ENCODE measurements at regions not wholly inside any gene's neighbourhood (a gene's known extent, or its start where the extent isn't known, plus 50 kb on each side); places are given as distances from the start of the nearest gene placed in this dataset.

DNA sequence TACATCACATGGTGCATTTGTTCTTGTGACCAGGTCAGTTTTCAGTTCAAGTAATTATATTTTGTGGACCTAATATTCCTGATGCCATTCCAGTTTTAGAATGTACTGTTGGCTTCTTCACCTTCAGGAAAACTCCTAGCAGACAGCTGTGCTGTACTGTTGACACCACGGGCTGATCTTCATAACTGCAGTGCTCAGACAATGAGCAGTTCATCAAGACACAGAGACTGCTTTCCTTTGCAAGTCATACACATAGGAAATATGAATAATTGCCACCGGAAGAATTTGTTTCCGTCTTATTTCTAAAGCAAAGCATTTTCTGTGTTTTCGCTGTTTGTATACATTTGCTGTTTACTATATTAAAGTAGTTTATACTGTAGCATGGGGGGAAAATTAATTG is 89.8 kb downstream of the C6orf118 start:
- H3K27me3 Mint-ChIP-seq, result no peaks in the 10 kb centered on the region
- Histone ChIP-seq H3K27ac (ENCODE audit: low read length) (no peak overlapping the region), H3K4me1 (ENCODE audit: control insufficient read depth in 1 of 2, extremely low read depth in 1 of 2, insufficient read depth in 2 of 2, low read length in 2 of 2) (no peaks in the 10 kb centered on the region), H3K27me3 (replicated peaks in 1 of 2; ENCODE audit: control insufficient read depth in 2 of 2, extremely low read depth in 1 of 2, insufficient read depth in 2 of 2, low read length in 1 of 2) (no peaks in the 10 kb centered on the region), H3K4me3 (ENCODE audit: control insufficient read depth in 1 of 2, extremely low read depth in 1 of 2, low read length in 1 of 2) (no peak overlapping the region), H3K9me3 (no peaks in the 10 kb centered on the region), H3K36me3 (ENCODE audit: control insufficient read depth in 2 of 2, extremely low read depth in 1 of 2, insufficient read depth in 1 of 2, low read length in 1 of 2) (no peaks in the 10 kb centered on the region)
- H3K27ac Mint-ChIP-seq, result no peak overlapping the region
- CTCF ChIA-PET, result no interaction called here
- H3K4me3 Mint-ChIP-seq, result no peak overlapping the region
- H3K9me3 Mint-ChIP-seq, result peaks cover 3 to 16% (median 6%) of the 10 kb centered on the region in 3 donors
- no peaks in the 10 kb centered on the region for H3K4me1 Mint-ChIP-seq
- WGBS (ENCODE audit: insufficient coverage), result no CpG with 5 or more reads among the region's 4 CpGs
- no peaks in the 10 kb centered on the region for H3K36me3 Mint-ChIP-seq
- POLR2A ChIA-PET, result no interaction called here
- no peak for DNase-seq
- ATAC-seq (replicated peaks in 1 of 4), result no peak

- ATAC-seq (replicated peaks in 1 of 4), result no peak
- Mint-ChIP-seq H3K4me3 (no peak overlapping the region), H3K9me3 (peaks cover 3 to 16% (median 6%) of the 10 kb centered on the region in 3 donors), H3K36me3 (no peaks in the 10 kb centered on the region), H3K27ac (no peak overlapping the region), H3K4me1 (no peaks in the 10 kb centered on the region), H3K27me3 (no peaks in the 10 kb centered on the region)
- H3K9me3 ChIP-seq, result no peaks in the 10 kb centered on the region
- no peaks in the 10 kb centered on the region for H3K4me1 ChIP-seq (ENCODE audit: control insufficient read depth in 1 of 2, extremely low read depth in 1 of 2, insufficient read depth in 2 of 2, low read length in 2 of 2)
- H3K36me3 ChIP-seq (ENCODE audit: control insufficient read depth in 2 of 2, extremely low read depth in 1 of 2, insufficient read depth in 1 of 2, low read length in 1 of 2), result no peaks in the 10 kb centered on the region
- no peaks in the 10 kb centered on the region for H3K27me3 ChIP-seq (replicated peaks in 1 of 2; ENCODE audit: control insufficient read depth in 2 of 2, extremely low read depth in 1 of 2, insufficient read depth in 2 of 2, low read length in 1 of 2)
- H3K4me3 ChIP-seq (ENCODE audit: control insufficient read depth in 1 of 2, extremely low read depth in 1 of 2, low read length in 1 of 2), result no peak overlapping the region
- no peak overlapping the region for H3K27ac ChIP-seq (ENCODE audit: low read length)
- no peak for DNase-seq
- ChIA-PET CTCF (no interaction called here), POLR2A (no interaction called here)
- 80% methylated on average over 1 of the region's 3 CpGs for WGBS (ENCODE audit: insufficient coverage)
Observed at GRCh38 chr6:165218829-165219228, 90.6 kb downstream of the C6orf118 start.

- POLR2A ChIA-PET, result no interaction called here
- 88% methylated on average over 1 of the region's 2 CpGs for WGBS (ENCODE audit: insufficient coverage)
- CTCF ChIA-PET, result no interaction called here
- H3K4me3 Mint-ChIP-seq, result no peak overlapping the region
- no peaks in the 10 kb centered on the region for H3K36me3 Mint-ChIP-seq
- no peak for ATAC-seq (replicated peaks in 1 of 4)
- no peaks in the 10 kb centered on the region for H3K4me1 Mint-ChIP-seq
- Histone ChIP-seq H3K27me3 (replicated peaks in 1 of 2; ENCODE audit: control insufficient read depth in 2 of 2, extremely low read depth in 1 of 2, insufficient read depth in 2 of 2, low read length in 1 of 2) (no peaks in the 10 kb centered on the region), H3K27ac (ENCODE audit: low read length) (no peak overlapping the region), H3K9me3 (no peaks in the 10 kb centered on the region), H3K4me3 (ENCODE audit: control insufficient read depth in 1 of 2, extremely low read depth in 1 of 2, low read length in 1 of 2) (no peak overlapping the region), H3K4me1 (ENCODE audit: control insufficient read depth in 1 of 2, extremely low read depth in 1 of 2, insufficient read depth in 2 of 2, low read length in 2 of 2) (no peaks in the 10 kb centered on the region), H3K36me3 (ENCODE audit: control insufficient read depth in 2 of 2, extremely low read depth in 1 of 2, insufficient read depth in 1 of 2, low read length in 1 of 2) (no peaks in the 10 kb centered on the region)
- H3K27ac Mint-ChIP-seq, result no peak overlapping the region
- no peaks in the 10 kb centered on the region for H3K27me3 Mint-ChIP-seq
- H3K9me3 Mint-ChIP-seq, result peaks cover under 1 to 10% (median 2%) of the 10 kb centered on the region in 3 donors
- no peak for DNase-seq
Observed at GRCh38 chr6:165206798-165207197, 102.6 kb downstream of the C6orf118 start.

- ChIA-PET CTCF (no interaction called here), POLR2A (no interaction called here)
- ATAC-seq (replicated peaks in 1 of 4), result no peak
- H3K27ac Mint-ChIP-seq, result no peak overlapping the region
- H3K27me3 ChIP-seq (replicated peaks in 1 of 2; ENCODE audit: control insufficient read depth in 2 of 2, extremely low read depth in 1 of 2, insufficient read depth in 2 of 2, low read length in 1 of 2), result no peaks in the 10 kb centered on the region
- no peak overlapping the region for H3K27ac ChIP-seq (ENCODE audit: low read length)
- no peaks in the 10 kb centered on the region for H3K4me1 ChIP-seq (ENCODE audit: control insufficient read depth in 1 of 2, extremely low read depth in 1 of 2, insufficient read depth in 2 of 2, low read length in 2 of 2)
- H3K4me1 Mint-ChIP-seq, result no peaks in the 10 kb centered on the region
- H3K4me3 ChIP-seq (ENCODE audit: control insufficient read depth in 1 of 2, extremely low read depth in 1 of 2, low read length in 1 of 2), result no peak overlapping the region
- no peaks in the 10 kb centered on the region for H3K27me3 Mint-ChIP-seq
- peaks cover 0 to 12% (median 2%) of the 10 kb centered on the region in 3 donors for H3K9me3 Mint-ChIP-seq
- DNase-seq, result no peak
- H3K36me3 ChIP-seq (ENCODE audit: control insufficient read depth in 2 of 2, extremely low read depth in 1 of 2, insufficient read depth in 1 of 2, low read length in 1 of 2), result no peaks in the 10 kb centered on the region
- no peak overlapping the region for H3K4me3 Mint-ChIP-seq
- H3K36me3 Mint-ChIP-seq, result no peaks in the 10 kb centered on the region
- no peaks in the 10 kb centered on the region for H3K9me3 ChIP-seq
- WGBS (ENCODE audit: insufficient coverage), result 92% methylated on average over 2 of the region's 2 CpGs
Observed at GRCh38 chr6:165205632-165206031, 103.8 kb downstream of the C6orf118 start.

DNA sequence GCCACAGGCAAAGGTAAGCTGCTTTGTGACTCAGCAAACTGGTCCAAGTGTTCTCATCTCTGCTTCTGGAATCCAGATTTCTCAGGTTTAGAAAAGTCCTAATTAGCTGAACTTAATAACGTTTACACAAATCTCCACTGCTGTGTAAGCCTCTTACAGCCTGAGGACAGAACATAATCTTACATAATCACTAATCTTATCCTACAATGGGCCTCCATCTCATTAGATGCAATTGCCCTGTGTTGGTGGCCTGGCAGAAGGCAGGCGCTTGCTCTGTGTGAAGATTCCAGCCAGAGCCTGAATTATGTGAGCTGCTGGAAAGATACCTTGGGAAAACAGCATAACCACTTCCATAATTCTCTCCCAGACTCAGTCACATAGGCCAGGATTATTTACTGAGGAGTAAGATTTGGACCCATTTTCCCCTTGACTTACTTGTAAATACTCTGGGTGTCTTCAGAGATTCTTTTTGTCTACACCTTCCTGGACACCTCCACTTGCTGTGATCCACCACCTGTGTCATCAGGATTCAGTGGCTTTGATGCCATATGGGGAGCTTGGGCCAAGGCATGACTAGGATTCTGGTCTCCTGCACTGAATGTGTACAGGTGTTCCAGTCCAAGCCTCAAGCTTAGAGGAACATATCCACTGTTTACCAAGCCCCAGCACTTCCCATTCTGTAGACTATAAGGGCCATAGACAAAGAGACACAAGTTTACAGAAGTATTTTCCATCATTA is 104.4 kb downstream of the C6orf118 start:
- Histone ChIP-seq H3K27ac (ENCODE audit: low read length) (no peak overlapping the region), H3K4me1 (ENCODE audit: control insufficient read depth in 1 of 2, extremely low read depth in 1 of 2, insufficient read depth in 2 of 2, low read length in 2 of 2) (no peaks in the 10 kb centered on the region), H3K9me3 (no peaks in the 10 kb centered on the region), H3K36me3 (ENCODE audit: control insufficient read depth in 2 of 2, extremely low read depth in 1 of 2, insufficient read depth in 1 of 2, low read length in 1 of 2) (no peaks in the 10 kb centered on the region), H3K4me3 (ENCODE audit: control insufficient read depth in 1 of 2, extremely low read depth in 1 of 2, low read length in 1 of 2) (no peak overlapping the region), H3K27me3 (replicated peaks in 1 of 2; ENCODE audit: control insufficient read depth in 2 of 2, extremely low read depth in 1 of 2, insufficient read depth in 2 of 2, low read length in 1 of 2) (no peaks in the 10 kb centered on the region)
- POLR2A ChIA-PET, result no interaction called here
- Mint-ChIP-seq H3K36me3 (no peaks in the 10 kb centered on the region), H3K4me1 (no peaks in the 10 kb centered on the region), H3K4me3 (no peak overlapping the region), H3K27ac (no peak overlapping the region), H3K27me3 (no peaks in the 10 kb centered on the region), H3K9me3 (peaks cover 0 to 16% (median 2%) of the 10 kb centered on the region in 3 donors)
- CTCF ChIA-PET, result no interaction called here
- ATAC-seq (replicated peaks in 1 of 4), result no peak
- DNase-seq, result no peak
- WGBS (ENCODE audit: insufficient coverage), result 60% methylated on average over 1 of the region's 2 CpGs

DNA sequence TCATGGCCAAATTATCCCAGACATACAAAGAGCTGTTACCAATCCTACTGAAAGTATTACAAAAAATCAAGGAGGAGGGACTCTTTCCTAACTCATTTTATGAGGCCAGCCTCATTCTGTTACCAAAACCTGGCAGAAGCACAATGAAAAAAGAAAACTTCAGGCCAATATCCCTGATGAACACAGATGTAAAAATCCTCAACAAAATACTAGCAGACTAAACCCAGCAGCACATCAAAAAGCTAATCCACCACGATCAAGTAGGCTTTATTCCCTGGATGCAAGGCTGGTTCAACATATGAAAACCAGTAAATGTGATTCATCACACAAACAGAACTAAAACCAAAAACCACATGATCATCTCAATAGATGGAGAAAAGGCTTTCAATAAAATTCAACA is 109.2 kb downstream of the C6orf118 start:
- H3K9me3 Mint-ChIP-seq, result peaks cover 5 to 16% (median 6%) of the 10 kb centered on the region in 3 donors
- H3K4me1 Mint-ChIP-seq, result no peaks in the 10 kb centered on the region
- H3K27me3 Mint-ChIP-seq, result no peaks in the 10 kb centered on the region
- WGBS (ENCODE audit: insufficient coverage), result no CpG with 5 or more reads among the region's 1 CpG
- no peak overlapping the region for H3K4me3 ChIP-seq (ENCODE audit: control insufficient read depth in 1 of 2, extremely low read depth in 1 of 2, low read length in 1 of 2)
- no peaks in the 10 kb centered on the region for H3K4me1 ChIP-seq (ENCODE audit: control insufficient read depth in 1 of 2, extremely low read depth in 1 of 2, insufficient read depth in 2 of 2, low read length in 2 of 2)
- no peak overlapping the region for H3K27ac ChIP-seq (ENCODE audit: low read length)
- DNase-seq (no peak), ATAC-seq (replicated peaks in 1 of 4) (no peak)
- H3K36me3 Mint-ChIP-seq, result no peaks in the 10 kb centered on the region
- CTCF ChIA-PET, result no interaction called here
- H3K9me3 ChIP-seq, result no peaks in the 10 kb centered on the region
- H3K27me3 ChIP-seq (replicated peaks in 1 of 2; ENCODE audit: control insufficient read depth in 2 of 2, extremely low read depth in 1 of 2, insufficient read depth in 2 of 2, low read length in 1 of 2), result no peaks in the 10 kb centered on the region
- H3K27ac Mint-ChIP-seq, result no peak overlapping the region
- no peaks in the 10 kb centered on the region for H3K36me3 ChIP-seq (ENCODE audit: control insufficient read depth in 2 of 2, extremely low read depth in 1 of 2, insufficient read depth in 1 of 2, low read length in 1 of 2)
- no peak overlapping the region for H3K4me3 Mint-ChIP-seq
- POLR2A ChIA-PET, result interaction anchor here in 1 of 2 donors (0.6 kb wide), 1 partner anchor 10 kb away, joined by 3 read pairs; no protein-coding TSS in a partner anchor

DNA sequence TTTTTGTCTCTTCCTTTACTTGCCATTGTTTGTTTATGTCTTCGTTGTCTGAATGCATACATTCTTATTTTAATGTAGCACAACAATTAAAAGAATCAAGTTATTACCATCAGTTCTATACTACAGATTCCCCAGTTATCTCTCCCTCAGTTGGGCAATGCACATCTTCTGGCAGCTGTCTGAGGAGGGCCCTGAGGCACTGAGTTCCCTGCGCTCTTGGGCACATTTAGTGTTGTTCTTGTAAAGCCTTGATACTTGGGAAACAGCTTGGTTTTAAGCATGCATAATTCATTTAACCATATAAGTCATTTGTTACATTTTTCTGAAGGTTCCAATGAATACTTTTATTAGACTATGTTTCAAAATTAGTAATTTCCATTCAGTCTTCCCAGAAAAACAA is 117.9 kb downstream of the C6orf118 start:
- no peaks in the 10 kb centered on the region for H3K27me3 ChIP-seq (replicated peaks in 1 of 2; ENCODE audit: control insufficient read depth in 2 of 2, extremely low read depth in 1 of 2, insufficient read depth in 2 of 2, low read length in 1 of 2)
- ChIA-PET CTCF (no interaction called here), POLR2A (no interaction called here)
- H3K27me3 Mint-ChIP-seq, result no peaks in the 10 kb centered on the region
- no peaks in the 10 kb centered on the region for H3K36me3 ChIP-seq (ENCODE audit: control insufficient read depth in 2 of 2, extremely low read depth in 1 of 2, insufficient read depth in 1 of 2, low read length in 1 of 2)
- no CpG with 5 or more reads among the region's 2 CpGs for WGBS (ENCODE audit: insufficient coverage)
- peaks cover 6 to 13% (median 12%) of the 10 kb centered on the region in 3 donors for H3K9me3 Mint-ChIP-seq
- H3K27ac ChIP-seq (ENCODE audit: low read length), result no peak overlapping the region
- no peak for ATAC-seq (replicated peaks in 1 of 4)
- H3K4me3 ChIP-seq (ENCODE audit: control insufficient read depth in 1 of 2, extremely low read depth in 1 of 2, low read length in 1 of 2), result no peak overlapping the region
- H3K4me3 Mint-ChIP-seq, result no peak overlapping the region
- H3K36me3 Mint-ChIP-seq, result no peaks in the 10 kb centered on the region
- DNase-seq, result no peak
- no peaks in the 10 kb centered on the region for H3K9me3 ChIP-seq
- no peaks in the 10 kb centered on the region for H3K4me1 ChIP-seq (ENCODE audit: control insufficient read depth in 1 of 2, extremely low read depth in 1 of 2, insufficient read depth in 2 of 2, low read length in 2 of 2)
- H3K27ac Mint-ChIP-seq, result no peak overlapping the region
- no peaks in the 10 kb centered on the region for H3K4me1 Mint-ChIP-seq

Data from T-cell (primary cell).